ENCODE measurements at regions not wholly inside any gene's neighbourhood (a gene's known extent, or its start where the extent isn't known, plus 50 kb on each side); places are given as distances from the start of the nearest gene placed in this dataset. TPM values are rescaled to one million over a fixed set of nuclear protein-coding genes. Genes with fewer than 3 reads are reported as not detected.

GRCh38 chr21:32975811-32976431, 49.8 kb upstream of the OLIG2 start:
- DNase-seq, result no peak
- Histone ChIP-seq H3K27me3 (replicated peaks; ENCODE audit: insufficient read depth) (peaks cover 22% of the 10 kb centered on the region; the same call in 1 of the 2 replicates), H3K27ac (no peak overlapping the region), H3K9me2 (ENCODE audit: insufficient read depth) (no peaks in the 10 kb centered on the region), H3K4me2 (ENCODE audit: unreplicated experiment) (no peak overlapping the region), H3K4me3 (no peak overlapping the region), H2AFZ (no peak overlapping the region), H3K9me3 (ENCODE audit: low read depth) (no peaks in the 10 kb centered on the region), H4K20me1 (ENCODE audit: insufficient read depth) (no peaks in the 10 kb centered on the region), H3F3A (ENCODE audit: insufficient read depth) (no peaks in the 10 kb centered on the region), H3K4me1 (ENCODE audit: insufficient read depth) (no peaks in the 10 kb centered on the region), H3K36me3 (ENCODE audit: low read depth) (no peaks in the 10 kb centered on the region), H3K79me2 (ENCODE audit: insufficient read depth) (no peaks in the 10 kb centered on the region), H3K9ac (no peak overlapping the region)
- 47 to 55% methylated on average over 8 of the region's 8 CpGs for WGBS, 2 experiments (ENCODE audit: low coverage in 1 of 2, low lambda C conversion rate in 2 of 2, missing lambda C conversion rate in 2 of 2)
- no peak for TF ChIP-seq EZH2 (IDR thresholded peaks at IDR 0.05; ENCODE audit: insufficient read depth, poor library complexity, severe bottlenecking)
- no peak for TF ChIP-seq EZH2phosphoT487 (IDR thresholded peaks at IDR 0.05; ENCODE audit: insufficient read depth, low read depth)
- in situ Hi-C loops (cut with MboI), result no loop called here

Small RNA genes lying in the stretch of these regions (small RNA-seq; reads per million reads assigned to genes)
- not detected for gene RF00156 (ENCODE audit: low read depth, low replicate concordance)
